HepG2 (cell line): ENCODE measurements at regions not wholly inside any gene's neighbourhood (a gene's known extent, or its start where the extent isn't known, plus 50 kb on each side); places are given as distances from the start of the nearest gene placed in this dataset.

ENCODE experiments used
- ERF ChIP-seq: IDR thresholded peaks from 2 replicates; pipeline ENCODE4 v1.6.1; 2018; ENCODE audit warnings: missing biosample characterization, missing genetic modification reagents
- ETS1 ChIP-seq: sonication (generic); formaldehyde crosslinking; IDR thresholded peaks from 2 replicates; pipeline ENCODE4 v1.4.0; 2020; ENCODE audit warnings: missing genetic modification reagents
- GLMP ChIP-seq: sonication (generic); formaldehyde crosslinking; IDR thresholded peaks from 2 replicates; pipeline ENCODE4 v1.9.0; 2021; ENCODE audit warnings: missing genetic modification reagents, mild to moderate bottlenecking, borderline replicate concordance
- HOXA3 ChIP-seq: sonication (generic); formaldehyde crosslinking; IDR thresholded peaks from 2 replicates; pipeline ENCODE4 v1.5.0; 2020; ENCODE audit warnings: missing genetic modification reagents
- IKZF5 ChIP-seq: IDR thresholded peaks from 2 replicates; pipeline ENCODE4 v1.6.1; 2018; ENCODE audit warnings: missing genetic modification reagents, mild to moderate bottlenecking, missing compliant biosample characterization
- ISX ChIP-seq: sonication (generic); formaldehyde crosslinking; conservative IDR thresholded peaks from 2 replicates; pipeline ENCODE4 v1.5.0; 2020; ENCODE audit warnings: missing genetic modification reagents
- MEF2D ChIP-seq: sonication (generic); formaldehyde crosslinking; IDR thresholded peaks from 2 replicates; pipeline ENCODE4 v1.5.1; 2020; ENCODE audit warnings: mild to moderate bottlenecking, missing genetic modification reagents
- NFATC3 ChIP-seq: sonication (generic); formaldehyde crosslinking; IDR thresholded peaks from 2 replicates; pipeline ENCODE4 v1.5.1; 2020; ENCODE audit warnings: mild to moderate bottlenecking, missing genetic modification reagents
- PATZ1 ChIP-seq: sonication (generic); formaldehyde crosslinking; IDR thresholded peaks from 2 replicates; pipeline ENCODE4 v1.4.0; 2020; ENCODE audit warnings: missing genetic modification reagents
- ZBTB37 ChIP-seq: sonication (generic); formaldehyde crosslinking; IDR thresholded peaks from 2 replicates; pipeline ENCODE4 v1.4.0; 2020; ENCODE audit warnings: mild to moderate bottlenecking, missing genetic modification reagents
- ZBTB49 ChIP-seq: sonication (generic); formaldehyde crosslinking; IDR thresholded peaks from 2 replicates; pipeline ENCODE4 v1.4.0; 2020; ENCODE audit warnings: missing genetic modification reagents, borderline replicate concordance
- ZFY ChIP-seq: sonication (generic); formaldehyde crosslinking; IDR thresholded peaks from 2 replicates; pipeline ENCODE4 v1.4.0; 2020; ENCODE audit warnings: missing genetic modification reagents
- ZMYM2 ChIP-seq: sonication (generic); formaldehyde crosslinking; IDR thresholded peaks from 2 replicates; pipeline ENCODE4 v1.8.0; 2022; ENCODE audit warnings: mild to moderate bottlenecking, missing genetic modification reagents
- ZNF383 ChIP-seq: sonication (generic); formaldehyde crosslinking; IDR thresholded peaks from 2 replicates; pipeline ENCODE4 v1.4.0; 2020; ENCODE audit warnings: missing genetic modification reagents, mild to moderate bottlenecking, borderline replicate concordance
- ZNF552 ChIP-seq: sonication (generic); formaldehyde crosslinking; IDR thresholded peaks from 2 replicates; pipeline ENCODE4 v1.9.0; 2022; ENCODE audit warnings: missing genetic modification reagents, mild to moderate bottlenecking, borderline replicate concordance
- ZNF652 ChIP-seq: IDR thresholded peaks from 2 replicates; pipeline ENCODE4 v1.6.1; 2016; ENCODE audit warnings: low read depth, borderline replicate concordance
- ZNF704 ChIP-seq: sonication (generic); formaldehyde crosslinking; IDR thresholded peaks from 2 replicates; pipeline ENCODE4 v1.8.1; 2023; ENCODE audit warnings: mild to moderate bottlenecking, inconsistent platforms, moderate library complexity, missing genetic modification reagents, borderline replicate concordance

- no peak for TF ChIP-seq ZBTB49 (CRISPR knock-in tag)
- no peak for TF ChIP-seq GLMP (CRISPR knock-in tag)
- no peak; the same call in 1 of the 2 replicates for TF ChIP-seq PATZ1 (CRISPR knock-in tag)
- no peak for TF ChIP-seq ZNF704
- no peak for TF ChIP-seq ZNF652
- TF ChIP-seq MEF2D = peak; percentile 43; the same call in 1 of the 2 replicates
- no peak for TF ChIP-seq ZNF552 (CRISPR knock-in tag)
- TF ChIP-seq NFATC3 (CRISPR knock-in tag) = 0 out of 2 replicates have a peak, but pooled peaks have one; percentile 19
- no peak for TF ChIP-seq ZBTB37 (CRISPR knock-in tag)
- 0 out of 2 replicates have a peak, but pooled peaks have one; percentile 29 for TF ChIP-seq ZMYM2
- no peak for TF ChIP-seq ISX (CRISPR knock-in tag)
- TF ChIP-seq ERF (CRISPR knock-in tag) = peak; percentile 68; the same call in 1 of the 2 replicates
- peak; percentile 58; the same call in 1 of the 2 replicates for TF ChIP-seq IKZF5 (CRISPR knock-in tag)
- TF ChIP-seq HOXA3 (CRISPR knock-in tag) = peak; percentile 92
- TF ChIP-seq ETS1 = no peak; the same call in 1 of the 2 replicates
- TF ChIP-seq ZNF383 (CRISPR knock-in tag) = no peak
- peak; percentile 68 for TF ChIP-seq ZFY (CRISPR knock-in tag)
Observed at GRCh38 chr17:72539981-72540897, 419.4 kb downstream of the SOX9 start (continued).
